HCT116 (cell line): ENCODE measurements at regions not wholly inside any gene's neighbourhood (a gene's known extent, or its start where the extent isn't known, plus 50 kb on each side); places are given as distances from the start of the nearest gene placed in this dataset.

ENCODE experiments used
- ATAC-seq: fragments of 200-7000 bp; cut with Tn5 transposase; 2 replicates; pipeline ENCODE4 v1.9.1; 2020; ENCODE audit warnings: mild to moderate bottlenecking, moderate library complexity
- BruUV-seq: library from RNA; stranded (reverse); fragments of 400-500 nt; replicated peaks from 2 replicates; lab custom pipeline; 2021; lab: Mats Ljungman, UMichigan
- CTCF ChIA-PET: fragments of 300-600 bp; sonication (Branson Sonifier 250); formaldehyde crosslinking; loops from one replicate; lab custom pipeline; 2021; ENCODE audit warnings: antibody characterized with exemption; lab: Charles Lee
- POLR2A ChIA-PET: fragments of 300-600, 350-600 bp; sonication (Branson Sonifier 250); formaldehyde crosslinking; loops from one replicate; lab custom pipeline; 2021; ENCODE audit warnings: antibody characterized with exemption; lab: Charles Lee
- RAD21 ChIA-PET, 2 experiments: fragments of 300-600 bp; sonication (Branson Sonifier 250); formaldehyde crosslinking; loops; one replicate each; lab custom pipeline; 2023; ENCODE audit warnings: low total read pairs in 2 of 2; ENCODE audit not compliant: uncharacterized antibody in 2 of 2, unreplicated experiment in 2 of 2, low non-redundant PET in 1 of 2; lab: Charles Lee
- DNase-seq: peaks from one replicate; pipeline ENCODE4 v3.0.0-alpha.2; 2010; ENCODE audit warnings: low read depth, low spot score
- H2AFZ ChIP-seq: fragments of 200-600 bp; shearing (Covaris generic), sonication (generic); 2 replicates; pipeline ENCODE4 v1.6.1; 2017; ENCODE audit warnings: low read depth, mixed run types, mixed read lengths, antibody characterized with exemption, low read length; ENCODE audit not compliant: poor library complexity, severe bottlenecking
- H3K27ac ChIP-seq: 2 replicates; pipeline ENCODE4 v1.5.1; 2012; ENCODE audit warnings: low read depth, low read length
- H3K27me3 ChIP-seq: fragments of 200-600 bp; sonication (generic); 2 replicates; pipeline ENCODE4 v1.6.1; 2016; ENCODE audit warnings: mixed run types, low read length, mixed read lengths; ENCODE audit not compliant: insufficient read depth
- H3K36me3 ChIP-seq, 2 experiments: fragments of 200-500 bp in 1 of 2; fragments of 200-600 bp in 1 of 2; sonication (Bioruptor generic) in 1 of 2; sonication (generic) in 1 of 2; 2 replicates each; pipeline versions ENCODE4 v1.5.1 to v1.6.1; 2014 to 2016; ENCODE audit warnings: low read length in 2 of 2, inconsistent platforms in 1 of 2, mixed read lengths in 1 of 2, mixed run types in 1 of 2; ENCODE audit not compliant: insufficient read depth in 2 of 2, control insufficient read depth in 1 of 2
- H3K4me1 ChIP-seq, 2 experiments: fragments of 200-600 bp in 1 of 2; sonication (generic) in 1 of 2; 2 replicates each; pipeline versions ENCODE4 v1.5.1 to v1.6.1; 2012 to 2017; ENCODE audit warnings: low read length in 2 of 2, inconsistent platforms in 1 of 2, mild to moderate bottlenecking in 1 of 2, mixed read lengths in 1 of 2, mixed run types in 1 of 2, moderate library complexity in 1 of 2; ENCODE audit not compliant: insufficient read depth in 2 of 2, control insufficient read depth in 1 of 2
- H3K4me2 ChIP-seq: fragments of 200-600 bp; sonication (generic); 2 replicates; pipeline ENCODE4 v1.6.1; 2017; ENCODE audit warnings: mixed run types, low read length, mixed read lengths
- H3K4me3 ChIP-seq, 2 experiments: fragments of 200-600 bp in 1 of 2; sonication (generic) in 1 of 2; replicated peaks in 1 of 2; 2 replicates each; pipeline ENCODE4 v1.5.1; 2011 to 2016; ENCODE audit warnings: low read length in 2 of 2, control low read depth in 1 of 2, low read depth in 1 of 2, mild to moderate bottlenecking in 1 of 2, mixed read lengths in 1 of 2, mixed run types in 1 of 2
- H3K79me2 ChIP-seq: fragments of 200-600 bp; sonication (generic); 2 replicates; pipeline ENCODE4 v1.6.1; 2017; ENCODE audit warnings: mild to moderate bottlenecking, mixed run types, low read length, moderate library complexity, mixed read lengths; ENCODE audit not compliant: insufficient read depth
- H3K9ac ChIP-seq: fragments of 200-600 bp; sonication (generic); 2 replicates; pipeline ENCODE4 v1.6.1; 2016; ENCODE audit warnings: low read length, mixed read lengths
- H3K9me2 ChIP-seq: fragments of 200-600 bp; sonication (generic), shearing (Covaris generic); 2 replicates; pipeline ENCODE4 v1.6.1; 2017; ENCODE audit warnings: mixed run types, mild to moderate bottlenecking, moderate library complexity; ENCODE audit not compliant: insufficient read depth
- H3K9me3 ChIP-seq, 2 experiments: fragments of 200-500 bp in 1 of 2; fragments of 200-600 bp in 1 of 2; sonication (Bioruptor generic) in 1 of 2; sonication (generic) in 1 of 2; 2 replicates each; pipeline ENCODE4 v1.6.1; 2014 to 2017; ENCODE audit warnings: low read length in 2 of 2, mixed read lengths in 2 of 2, inconsistent platforms in 1 of 2, low read depth in 1 of 2, mild to moderate bottlenecking in 1 of 2, mixed run types in 1 of 2, moderate library complexity in 1 of 2; ENCODE audit not compliant: control insufficient read depth in 1 of 2, insufficient read depth in 1 of 2
- H4K20me1 ChIP-seq: fragments of 200-600 bp; sonication (generic), shearing (Covaris generic); 2 replicates; pipeline ENCODE4 v1.6.1; 2017; ENCODE audit warnings: mixed run types, mild to moderate bottlenecking, moderate library complexity; ENCODE audit not compliant: insufficient read depth
- CBX3 ChIP-seq: IDR thresholded peaks from 2 replicates; pipeline ENCODE4 v1.6.1; 2012; ENCODE audit warnings: low read depth
- EZH2 ChIP-seq: fragments of 200-600 bp; sonication (generic); IDR thresholded peaks from 2 replicates; pipeline ENCODE4 v1.6.1; 2017; ENCODE audit warnings: antibody characterized with exemption, mixed run types
- EZH2phosphoT487 ChIP-seq: fragments of 200-600 bp; IDR thresholded peaks from 2 replicates; pipeline ENCODE4 v1.6.1; 2018; ENCODE audit warnings: antibody characterized with exemption, borderline replicate concordance
- JUND ChIP-seq: IDR thresholded peaks from 2 replicates; pipeline ENCODE4 v1.6.1; 2012
- POLR2A ChIP-seq: IDR thresholded peaks from 2 replicates; pipeline ENCODE4 v1.7.0; 2011; ENCODE audit warnings: borderline replicate concordance; ENCODE audit not compliant: insufficient read depth, insufficient read length; ENCODE audit errors: extremely low read depth
- POLR2AphosphoS5 ChIP-seq: IDR thresholded peaks from 2 replicates; pipeline ENCODE4 v1.6.1; 2011; ENCODE audit warnings: mild to moderate bottlenecking, low read depth, low read length, moderate library complexity
- RAD21 ChIP-seq: IDR thresholded peaks from 2 replicates; pipeline ENCODE4 v1.6.1; 2012; ENCODE audit warnings: low read depth, mild to moderate bottlenecking
- TCF7L2 ChIP-seq: IDR thresholded peaks from 2 replicates; pipeline ENCODE4 v1.7.0; 2011; ENCODE audit warnings: borderline replicate concordance, inconsistent platforms; ENCODE audit not compliant: insufficient read depth, insufficient read length; ENCODE audit errors: extremely low read depth
- YY1 ChIP-seq: IDR thresholded peaks from 2 replicates; pipeline ENCODE4 v1.6.1; 2011; ENCODE audit warnings: low read length, low read depth, moderate library complexity, mild to moderate bottlenecking; ENCODE audit not compliant: insufficient replicate concordance; ENCODE audit errors: extremely low read depth
- intact Hi-C: fragments of 100-400 bp; cut with micrococcal nuclease; formaldehyde crosslinking; loops from 2 replicates; pipeline ENCODE4 v1.10.0; 2022
- TF ChIP-seq, protein P1 (sequence below), 3 experiments: fragments of 200-600 bp in 1 of 3; sonication (generic) in 1 of 3; IDR thresholded peaks in 2 of 3; conservative IDR thresholded peaks in 1 of 3; 2 replicates each; pipeline ENCODE4 v1.5.1; 2012 to 2017; ENCODE audit warnings: low read depth in 2 of 3, low read length in 2 of 3, antibody characterized with exemption in 1 of 3, borderline replicate concordance in 1 of 3, control low read depth in 1 of 3, mild to moderate bottlenecking in 1 of 3, mixed read lengths in 1 of 3, mixed run types in 1 of 3, moderate library complexity in 1 of 3; ENCODE audit not compliant: insufficient read depth in 1 of 3
- TF ChIP-seq, protein P2 (sequence below): IDR thresholded peaks from 2 replicates; pipeline ENCODE4 v1.6.1; 2012

GRCh38 chr3:144626835-144627234 is 655.2 kb downstream of the DIPK2A start:
- TF ChIP-seq EZH2phosphoT487 (no peak), YY1 (no peak), CBX3 (no peak), POLR2A (no peak), RAD21 (no peak), TCF7L2 (no peak), POLR2AphosphoS5 (no peak), JUND (no peak), EZH2 (no peak)
- TF ChIP-seq, protein P1, sequence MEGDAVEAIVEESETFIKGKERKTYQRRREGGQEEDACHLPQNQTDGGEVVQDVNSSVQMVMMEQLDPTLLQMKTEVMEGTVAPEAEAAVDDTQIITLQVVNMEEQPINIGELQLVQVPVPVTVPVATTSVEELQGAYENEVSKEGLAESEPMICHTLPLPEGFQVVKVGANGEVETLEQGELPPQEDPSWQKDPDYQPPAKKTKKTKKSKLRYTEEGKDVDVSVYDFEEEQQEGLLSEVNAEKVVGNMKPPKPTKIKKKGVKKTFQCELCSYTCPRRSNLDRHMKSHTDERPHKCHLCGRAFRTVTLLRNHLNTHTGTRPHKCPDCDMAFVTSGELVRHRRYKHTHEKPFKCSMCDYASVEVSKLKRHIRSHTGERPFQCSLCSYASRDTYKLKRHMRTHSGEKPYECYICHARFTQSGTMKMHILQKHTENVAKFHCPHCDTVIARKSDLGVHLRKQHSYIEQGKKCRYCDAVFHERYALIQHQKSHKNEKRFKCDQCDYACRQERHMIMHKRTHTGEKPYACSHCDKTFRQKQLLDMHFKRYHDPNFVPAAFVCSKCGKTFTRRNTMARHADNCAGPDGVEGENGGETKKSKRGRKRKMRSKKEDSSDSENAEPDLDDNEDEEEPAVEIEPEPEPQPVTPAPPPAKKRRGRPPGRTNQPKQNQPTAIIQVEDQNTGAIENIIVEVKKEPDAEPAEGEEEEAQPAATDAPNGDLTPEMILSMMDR (IDR thresholded peaks at IDR 0.05 in 2 of 3, conservative IDR thresholded peaks at IDR 0.05 in 1 of 3; ENCODE audit: borderline replicate concordance in 1 of 3, insufficient read depth in 1 of 3, low read depth in 2 of 3, low read length in 2 of 3), result no peak
- TF ChIP-seq, protein P2, sequence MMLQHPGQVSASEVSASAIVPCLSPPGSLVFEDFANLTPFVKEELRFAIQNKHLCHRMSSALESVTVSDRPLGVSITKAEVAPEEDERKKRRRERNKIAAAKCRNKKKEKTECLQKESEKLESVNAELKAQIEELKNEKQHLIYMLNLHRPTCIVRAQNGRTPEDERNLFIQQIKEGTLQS, result no peak
- Histone ChIP-seq H3K27me3 (no peaks in the 10 kb centered on the region), H3K4me3 (no peak overlapping the region), H3K9ac (no peak overlapping the region), H2AFZ (no peak overlapping the region), H4K20me1 (no peaks in the 10 kb centered on the region), H3K9me3 (no peaks in the 10 kb centered on the region), H3K9me2 (no peaks in the 10 kb centered on the region), H3K27ac (no peak overlapping the region), H3K4me1 (no peaks in the 10 kb centered on the region), H3K4me2 (no peak overlapping the region), H3K36me3 (no peaks in the 10 kb centered on the region), H3K79me2 (no peaks in the 10 kb centered on the region)
- ChIA-PET RAD21 (no interaction called here), POLR2A (no interaction called here), CTCF (no interaction called here)
- BruUV-seq, result no TSS peak
- intact Hi-C loops, result no loop called here
- DNase-seq (no peak), ATAC-seq (no peak)
